HCT116 (cell line): ENCODE measurements at regions not wholly inside any gene's neighbourhood (a gene's known extent, or its start where the extent isn't known, plus 50 kb on each side); places are given as distances from the start of the nearest gene placed in this dataset.

Experiments used
- ATAC-seq: fragments of 200-7000 bp; cut with Tn5 transposase; 2 replicates; pipeline ENCODE4 v1.9.1; 2020; ENCODE audit warnings: mild to moderate bottlenecking, moderate library complexity
- BruUV-seq: library from RNA; stranded (reverse); fragments of 400-500 nt; replicated peaks from 2 replicates; lab custom pipeline; 2021; lab: Mats Ljungman, UMichigan
- CTCF ChIA-PET: fragments of 300-600 bp; sonication (Branson Sonifier 250); formaldehyde crosslinking; loops from one replicate; lab custom pipeline; 2021; ENCODE audit warnings: antibody characterized with exemption; lab: Charles Lee
- POLR2A ChIA-PET: fragments of 300-600, 350-600 bp; sonication (Branson Sonifier 250); formaldehyde crosslinking; loops from one replicate; lab custom pipeline; 2021; ENCODE audit warnings: antibody characterized with exemption; lab: Charles Lee
- RAD21 ChIA-PET, 2 experiments: fragments of 300-600 bp; sonication (Branson Sonifier 250); formaldehyde crosslinking; loops; one replicate each; lab custom pipeline; 2023; ENCODE audit warnings: low total read pairs in 2 of 2; ENCODE audit not compliant: uncharacterized antibody in 2 of 2, unreplicated experiment in 2 of 2, low non-redundant PET in 1 of 2; lab: Charles Lee
- DNase-seq: peaks from one replicate; pipeline ENCODE4 v3.0.0-alpha.2; 2010; ENCODE audit warnings: low read depth, low spot score
- H2AFZ ChIP-seq: fragments of 200-600 bp; shearing (Covaris generic), sonication (generic); 2 replicates; pipeline ENCODE4 v1.6.1; 2017; ENCODE audit warnings: low read depth, mixed run types, mixed read lengths, antibody characterized with exemption, low read length; ENCODE audit not compliant: poor library complexity, severe bottlenecking
- H3K27ac ChIP-seq: 2 replicates; pipeline ENCODE4 v1.5.1; 2012; ENCODE audit warnings: low read depth, low read length
- H3K27me3 ChIP-seq: fragments of 200-600 bp; sonication (generic); 2 replicates; pipeline ENCODE4 v1.6.1; 2016; ENCODE audit warnings: mixed run types, low read length, mixed read lengths; ENCODE audit not compliant: insufficient read depth
- H3K36me3 ChIP-seq, 2 experiments: fragments of 200-500 bp in 1 of 2; fragments of 200-600 bp in 1 of 2; sonication (Bioruptor generic) in 1 of 2; sonication (generic) in 1 of 2; 2 replicates each; pipeline versions ENCODE4 v1.5.1 to v1.6.1; 2014 to 2016; ENCODE audit warnings: low read length in 2 of 2, inconsistent platforms in 1 of 2, mixed read lengths in 1 of 2, mixed run types in 1 of 2; ENCODE audit not compliant: insufficient read depth in 2 of 2, control insufficient read depth in 1 of 2
- H3K4me1 ChIP-seq, 2 experiments: fragments of 200-600 bp in 1 of 2; sonication (generic) in 1 of 2; 2 replicates each; pipeline versions ENCODE4 v1.5.1 to v1.6.1; 2012 to 2017; ENCODE audit warnings: low read length in 2 of 2, inconsistent platforms in 1 of 2, mild to moderate bottlenecking in 1 of 2, mixed read lengths in 1 of 2, mixed run types in 1 of 2, moderate library complexity in 1 of 2; ENCODE audit not compliant: insufficient read depth in 2 of 2, control insufficient read depth in 1 of 2
- H3K4me2 ChIP-seq: fragments of 200-600 bp; sonication (generic); 2 replicates; pipeline ENCODE4 v1.6.1; 2017; ENCODE audit warnings: mixed run types, low read length, mixed read lengths
- H3K4me3 ChIP-seq, 2 experiments: fragments of 200-600 bp in 1 of 2; sonication (generic) in 1 of 2; replicated peaks in 1 of 2; 2 replicates each; pipeline ENCODE4 v1.5.1; 2011 to 2016; ENCODE audit warnings: low read length in 2 of 2, control low read depth in 1 of 2, low read depth in 1 of 2, mild to moderate bottlenecking in 1 of 2, mixed read lengths in 1 of 2, mixed run types in 1 of 2
- H3K79me2 ChIP-seq: fragments of 200-600 bp; sonication (generic); 2 replicates; pipeline ENCODE4 v1.6.1; 2017; ENCODE audit warnings: mild to moderate bottlenecking, mixed run types, low read length, moderate library complexity, mixed read lengths; ENCODE audit not compliant: insufficient read depth
- H3K9ac ChIP-seq: fragments of 200-600 bp; sonication (generic); 2 replicates; pipeline ENCODE4 v1.6.1; 2016; ENCODE audit warnings: low read length, mixed read lengths
- H3K9me2 ChIP-seq: fragments of 200-600 bp; sonication (generic), shearing (Covaris generic); 2 replicates; pipeline ENCODE4 v1.6.1; 2017; ENCODE audit warnings: mixed run types, mild to moderate bottlenecking, moderate library complexity; ENCODE audit not compliant: insufficient read depth
- H3K9me3 ChIP-seq, 2 experiments: fragments of 200-500 bp in 1 of 2; fragments of 200-600 bp in 1 of 2; sonication (Bioruptor generic) in 1 of 2; sonication (generic) in 1 of 2; 2 replicates each; pipeline ENCODE4 v1.6.1; 2014 to 2017; ENCODE audit warnings: low read length in 2 of 2, mixed read lengths in 2 of 2, inconsistent platforms in 1 of 2, low read depth in 1 of 2, mild to moderate bottlenecking in 1 of 2, mixed run types in 1 of 2, moderate library complexity in 1 of 2; ENCODE audit not compliant: control insufficient read depth in 1 of 2, insufficient read depth in 1 of 2
- H4K20me1 ChIP-seq: fragments of 200-600 bp; sonication (generic), shearing (Covaris generic); 2 replicates; pipeline ENCODE4 v1.6.1; 2017; ENCODE audit warnings: mixed run types, mild to moderate bottlenecking, moderate library complexity; ENCODE audit not compliant: insufficient read depth
- ATF3 ChIP-seq: IDR thresholded peaks from 2 replicates; pipeline ENCODE4 v1.6.1; 2012
- CBX3 ChIP-seq: IDR thresholded peaks from 2 replicates; pipeline ENCODE4 v1.6.1; 2012; ENCODE audit warnings: low read depth
- CEBPB ChIP-seq: IDR thresholded peaks from 2 replicates; pipeline ENCODE4 v1.6.1; 2012; ENCODE audit warnings: low read depth
- CTCF ChIP-seq, 3 experiments: fragments of 200-600 bp in 1 of 3; sonication (generic) in 1 of 3; IDR thresholded peaks in 2 of 3; conservative IDR thresholded peaks in 1 of 3; 2 replicates each; pipeline ENCODE4 v1.5.1; 2012 to 2017; ENCODE audit warnings: low read depth in 2 of 3, low read length in 2 of 3, antibody characterized with exemption in 1 of 3, borderline replicate concordance in 1 of 3, control low read depth in 1 of 3, mild to moderate bottlenecking in 1 of 3, mixed read lengths in 1 of 3, mixed run types in 1 of 3, moderate library complexity in 1 of 3; ENCODE audit not compliant: insufficient read depth in 1 of 3
- EGR1 ChIP-seq: IDR thresholded peaks from 2 replicates; pipeline ENCODE4 v1.6.1; 2012; ENCODE audit warnings: low read depth
- MAX ChIP-seq: IDR thresholded peaks from 2 replicates; pipeline ENCODE4 v1.6.1; 2012
- POLR2A ChIP-seq: IDR thresholded peaks from 2 replicates; pipeline ENCODE4 v1.7.0; 2011; ENCODE audit warnings: borderline replicate concordance; ENCODE audit not compliant: insufficient read depth, insufficient read length; ENCODE audit errors: extremely low read depth
- POLR2AphosphoS5 ChIP-seq: IDR thresholded peaks from 2 replicates; pipeline ENCODE4 v1.6.1; 2011; ENCODE audit warnings: mild to moderate bottlenecking, low read depth, low read length, moderate library complexity
- RAD21 ChIP-seq: IDR thresholded peaks from 2 replicates; pipeline ENCODE4 v1.6.1; 2012; ENCODE audit warnings: low read depth, mild to moderate bottlenecking
- REST ChIP-seq: IDR thresholded peaks from 2 replicates; pipeline ENCODE4 v1.6.1; 2012; ENCODE audit warnings: low read depth
- SIN3A ChIP-seq: IDR thresholded peaks from 2 replicates; pipeline ENCODE4 v1.6.1; 2012; ENCODE audit warnings: low read depth
- SRF ChIP-seq: IDR thresholded peaks from 2 replicates; pipeline ENCODE4 v1.6.1; 2012; ENCODE audit warnings: low read depth
- TCF7L2 ChIP-seq: IDR thresholded peaks from 2 replicates; pipeline ENCODE4 v1.7.0; 2011; ENCODE audit warnings: borderline replicate concordance, inconsistent platforms; ENCODE audit not compliant: insufficient read depth, insufficient read length; ENCODE audit errors: extremely low read depth
- YY1 ChIP-seq: IDR thresholded peaks from 2 replicates; pipeline ENCODE4 v1.6.1; 2011; ENCODE audit warnings: low read length, low read depth, moderate library complexity, mild to moderate bottlenecking; ENCODE audit not compliant: insufficient replicate concordance; ENCODE audit errors: extremely low read depth
- ZBTB33 ChIP-seq: IDR thresholded peaks from 2 replicates; pipeline ENCODE4 v1.6.1; 2011; ENCODE audit warnings: mild to moderate bottlenecking, low read length, moderate library complexity; ENCODE audit not compliant: insufficient replicate concordance; ENCODE audit errors: extremely low read depth
- ZNF274 ChIP-seq: fragments of 200-500 bp; sonication (Bioruptor generic); IDR thresholded peaks from 2 replicates; pipeline ENCODE4 v1.6.1; 2014; ENCODE audit warnings: mild to moderate bottlenecking, low read depth, low read length, inconsistent platforms
- intact Hi-C: fragments of 100-400 bp; cut with micrococcal nuclease; formaldehyde crosslinking; loops from 2 replicates; pipeline ENCODE4 v1.10.0; 2022

- CTCF ChIA-PET = no interaction called here
- Histone ChIP-seq H3K79me2 (no peaks in the 10 kb centered on the region), H3K9ac (no peak overlapping the region), H3K4me3 (no peak overlapping the region), H3K27me3 (no peaks in the 10 kb centered on the region), H3K4me2 (no peak overlapping the region), H3K4me1 (no peaks in the 10 kb centered on the region), H2AFZ (no peak overlapping the region), H3K9me3 (no peaks in the 10 kb centered on the region), H3K9me2 (no peaks in the 10 kb centered on the region), H4K20me1 (no peaks in the 10 kb centered on the region), H3K36me3 (no peaks in the 10 kb centered on the region), H3K27ac (no peak overlapping the region)
- ATAC-seq (no peak), DNase-seq (no peak)
- POLR2A ChIA-PET = no interaction called here
- BruUV-seq = no TSS peak
- TF ChIP-seq SIN3A (no peak), RAD21 (no peak), ZBTB33 (no peak), MAX (no peak), CBX3 (no peak), ZNF274 (no peak), YY1 (no peak), POLR2A (no peak), CTCF (IDR thresholded peaks at IDR 0.05 in 2 of 3, conservative IDR thresholded peaks at IDR 0.05 in 1 of 3; ENCODE audit: borderline replicate concordance in 1 of 3, insufficient read depth in 1 of 3, low read depth in 2 of 3, low read length in 2 of 3) (no peak), SRF (no peak), ATF3 (no peak), REST (no peak), EGR1 (no peak), TCF7L2 (no peak), POLR2AphosphoS5 (no peak), CEBPB (no peak)
- intact Hi-C loops = no loop called here
- RAD21 ChIA-PET = no interaction called here
Observed at GRCh38 chr3:109445210-109445609, 107.9 kb upstream of the DPPA4 start.
